PC-3 (cell line): ENCODE measurements at regions not wholly inside any gene's neighbourhood (a gene's known extent, or its start where the extent isn't known, plus 50 kb on each side); places are given as distances from the start of the nearest gene placed in this dataset.

ENCODE experiments used
- ATAC-seq: fragments of 200-7000 bp; cut with Tn5 transposase; 2 replicates; pipeline ENCODE4 v1.9.1; 2020; ENCODE audit warnings: mild to moderate bottlenecking, moderate library complexity
- BruUV-seq: library from RNA; stranded (reverse); fragments of 400-500 nt; replicated peaks from 2 replicates; lab custom pipeline; 2021; lab: Mats Ljungman, UMichigan
- CTCF ChIA-PET: fragments of 300-600 bp; sonication (Branson Sonifier 250); formaldehyde crosslinking; loops from one replicate; lab custom pipeline; 2022; ENCODE audit warnings: antibody characterized with exemption; lab: Charles Lee
- POLR2A ChIA-PET: fragments of 300-600 bp; sonication (Branson Sonifier 250); formaldehyde crosslinking; loops from one replicate; lab custom pipeline; 2022; ENCODE audit warnings: antibody characterized with exemption; ENCODE audit not compliant: unreplicated experiment; lab: Charles Lee
- DNase-seq: peaks from one replicate; pipeline ENCODE4 v3.0.0-alpha.2; 2015
- H2AFZ ChIP-seq: fragments of 300-600 bp; sonication (generic); 2 replicates; pipeline ENCODE4 v1.6.0; 2016; ENCODE audit warnings: antibody characterized with exemption, low read length
- H3F3A ChIP-seq: fragments of 300-600 bp; sonication (generic); one replicate; pipeline ENCODE4 v1.6.0; 2017; ENCODE audit warnings: antibody characterized with exemption, low read length, control low read depth, mild to moderate bottlenecking; ENCODE audit not compliant: unreplicated experiment
- H3K27ac ChIP-seq: fragments of 300-600 bp; sonication (generic); 2 replicates; pipeline ENCODE4 v1.5.1; 2016; ENCODE audit warnings: mild to moderate bottlenecking, low read length
- H3K27me3 ChIP-seq: fragments of 300-600 bp; sonication (generic); 2 replicates; pipeline ENCODE4 v1.6.1; 2016; ENCODE audit warnings: low read length, mixed read lengths
- H3K36me3 ChIP-seq: fragments of 300-600 bp; sonication (generic); 2 replicates; pipeline ENCODE4 v1.6.1; 2016; ENCODE audit warnings: low read depth, mixed run types, low read length, mixed read lengths
- H3K4me1 ChIP-seq: fragments of 300-600 bp; sonication (generic); 2 replicates; pipeline ENCODE4 v1.5.1; 2016; ENCODE audit warnings: low read length; ENCODE audit not compliant: insufficient read depth
- H3K4me2 ChIP-seq: fragments of 300-600 bp; sonication (generic); 2 replicates; pipeline ENCODE4 v1.6.0; 2016; ENCODE audit warnings: low read length
- H3K4me3 ChIP-seq: fragments of 300-600 bp; sonication (generic); 2 replicates; pipeline ENCODE4 v1.5.1; 2016; ENCODE audit warnings: mild to moderate bottlenecking, low read length, mixed read lengths
- H3K79me2 ChIP-seq: fragments of 300-600 bp; sonication (generic); 2 replicates; pipeline ENCODE4 v1.6.1; 2017; ENCODE audit warnings: low read length, mixed read lengths
- H3K9ac ChIP-seq: fragments of 300-600 bp; sonication (generic); 2 replicates; pipeline ENCODE4 v1.6.0; 2016; ENCODE audit warnings: mild to moderate bottlenecking, low read length
- H3K9me2 ChIP-seq: fragments of 300-600 bp; sonication (generic); replicated peaks from 2 replicates; pipeline ENCODE4 v1.6.1; 2016; ENCODE audit warnings: mixed run types, low read length, mixed read lengths
- H3K9me3 ChIP-seq: fragments of 300-600 bp; sonication (generic); 2 replicates; pipeline ENCODE4 v1.6.1; 2016; ENCODE audit warnings: low read length, mixed read lengths
- H4K20me1 ChIP-seq: fragments of 300-600 bp; sonication (generic); 2 replicates; pipeline ENCODE4 v1.6.1; 2016; ENCODE audit warnings: low read length, mixed read lengths
- EZH2 ChIP-seq: fragments of 300-600 bp; sonication (generic); IDR thresholded peaks from one replicate; pipeline ENCODE4 v1.6.1; 2017; ENCODE audit warnings: antibody characterized with exemption, mild to moderate bottlenecking, low read length; ENCODE audit not compliant: unreplicated experiment
- EZH2phosphoT487 ChIP-seq: fragments of 300-600 bp; sonication (generic); IDR thresholded peaks from 2 replicates; pipeline ENCODE4 v1.6.1; 2018; ENCODE audit warnings: mild to moderate bottlenecking, antibody characterized with exemption, low read length, borderline replicate concordance
- intact Hi-C: fragments of 100-400 bp; cut with micrococcal nuclease; formaldehyde crosslinking; loops from 2 replicates; pipeline ENCODE4 v1.9.0; 2023
- TF ChIP-seq, protein P1 (sequence below): fragments of 300-600 bp; sonication (generic); conservative IDR thresholded peaks from 2 replicates; pipeline ENCODE4 v1.5.1; 2017; ENCODE audit warnings: antibody characterized with exemption, low read depth, mild to moderate bottlenecking, low read length

DNA sequence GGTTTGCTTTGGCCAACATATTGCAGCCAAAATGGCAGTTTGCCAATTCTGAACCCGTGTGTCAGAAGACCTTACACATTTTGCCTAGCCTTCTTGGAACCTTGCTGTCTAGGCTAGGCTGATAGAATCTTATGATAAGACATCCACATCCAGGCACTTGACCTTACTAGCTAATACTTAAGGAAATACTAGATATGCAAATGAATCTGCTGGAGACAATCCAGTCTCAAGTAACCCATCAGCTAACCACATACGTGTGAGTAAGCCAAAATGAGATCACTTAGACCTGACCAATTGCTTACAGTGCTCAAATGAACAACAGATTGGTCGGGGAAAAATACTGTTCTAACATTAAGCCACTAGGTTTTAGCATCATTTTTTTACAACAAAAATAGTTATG, 1504.6 kb upstream of the CDH9 start:
- ChIA-PET CTCF (no interaction called here), POLR2A (interaction anchor here (0.6 kb wide), 1 partner anchor 10 kb away, joined by 3 read pairs; no protein-coding TSS in a partner anchor)
- Histone ChIP-seq H3K27me3 (no peaks in the 10 kb centered on the region), H3K36me3 (no peaks in the 10 kb centered on the region), H2AFZ (no peak overlapping the region), H3K27ac (no peak overlapping the region), H4K20me1 (no peaks in the 10 kb centered on the region), H3F3A (peaks cover 3% of the 10 kb centered on the region), H3K4me1 (peaks cover 12% of the 10 kb centered on the region), H3K9me3 (no peaks in the 10 kb centered on the region), H3K9ac (no peak overlapping the region), H3K4me3 (no peak overlapping the region), H3K4me2 (no peak overlapping the region; the same call in 1 of the 2 replicates), H3K9me2 (no peaks in the 10 kb centered on the region), H3K79me2 (no peaks in the 10 kb centered on the region)
- intact Hi-C loops = no loop called here
- peak; percentile 81 for ATAC-seq
- TF ChIP-seq, protein P1, sequence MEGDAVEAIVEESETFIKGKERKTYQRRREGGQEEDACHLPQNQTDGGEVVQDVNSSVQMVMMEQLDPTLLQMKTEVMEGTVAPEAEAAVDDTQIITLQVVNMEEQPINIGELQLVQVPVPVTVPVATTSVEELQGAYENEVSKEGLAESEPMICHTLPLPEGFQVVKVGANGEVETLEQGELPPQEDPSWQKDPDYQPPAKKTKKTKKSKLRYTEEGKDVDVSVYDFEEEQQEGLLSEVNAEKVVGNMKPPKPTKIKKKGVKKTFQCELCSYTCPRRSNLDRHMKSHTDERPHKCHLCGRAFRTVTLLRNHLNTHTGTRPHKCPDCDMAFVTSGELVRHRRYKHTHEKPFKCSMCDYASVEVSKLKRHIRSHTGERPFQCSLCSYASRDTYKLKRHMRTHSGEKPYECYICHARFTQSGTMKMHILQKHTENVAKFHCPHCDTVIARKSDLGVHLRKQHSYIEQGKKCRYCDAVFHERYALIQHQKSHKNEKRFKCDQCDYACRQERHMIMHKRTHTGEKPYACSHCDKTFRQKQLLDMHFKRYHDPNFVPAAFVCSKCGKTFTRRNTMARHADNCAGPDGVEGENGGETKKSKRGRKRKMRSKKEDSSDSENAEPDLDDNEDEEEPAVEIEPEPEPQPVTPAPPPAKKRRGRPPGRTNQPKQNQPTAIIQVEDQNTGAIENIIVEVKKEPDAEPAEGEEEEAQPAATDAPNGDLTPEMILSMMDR = no peak
- TF ChIP-seq EZH2phosphoT487 = no peak
- TF ChIP-seq EZH2 = no peak
- BruUV-seq = no TSS peak
- peak; percentile 75 for DNase-seq

DNA sequence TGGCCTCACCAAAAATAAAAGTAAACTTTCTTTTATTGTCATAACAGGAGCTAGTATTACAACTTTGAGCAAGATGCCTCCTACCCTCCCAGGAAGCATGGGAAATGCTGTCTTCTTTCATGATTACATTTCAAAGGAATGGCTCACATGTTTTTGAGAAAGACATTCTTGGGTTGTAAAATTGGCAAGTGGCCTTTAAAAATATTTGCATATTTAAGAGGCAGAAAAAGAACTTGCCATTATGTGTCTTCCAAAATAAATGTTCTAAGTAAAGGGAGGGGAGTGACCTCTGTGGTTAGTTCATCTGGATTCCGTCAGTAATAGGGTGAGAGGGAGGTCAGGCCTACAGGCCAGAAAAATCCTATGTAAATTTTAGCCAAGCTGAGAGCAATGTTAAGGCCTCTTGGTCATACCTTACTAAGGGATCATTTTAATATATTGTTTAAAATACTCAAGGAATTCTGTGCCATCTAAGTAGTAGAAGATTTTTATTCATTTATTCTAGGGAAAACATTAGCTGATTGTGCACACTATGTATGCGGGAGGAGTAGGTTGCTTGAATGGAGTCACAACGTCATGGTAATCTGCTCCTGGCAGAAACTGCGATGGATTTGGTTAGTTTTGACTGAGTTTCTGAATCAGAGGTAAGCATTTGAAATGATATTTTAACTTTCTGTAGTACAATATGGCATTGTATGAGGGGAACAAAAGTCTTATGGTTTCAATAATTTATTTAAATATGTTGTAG, 1485.7 kb upstream of the CDH9 start:
- Histone ChIP-seq H3K4me3 (no peak overlapping the region), H3K9me2 (no peaks in the 10 kb centered on the region), H3K79me2 (no peaks in the 10 kb centered on the region), H3K27ac (peak overlapping the region; percentile 6; the same call in 1 of the 2 replicates), H2AFZ (no peak overlapping the region), H3K9ac (no peak overlapping the region), H3K27me3 (no peaks in the 10 kb centered on the region), H3K36me3 (no peaks in the 10 kb centered on the region), H3F3A (no peaks in the 10 kb centered on the region), H4K20me1 (no peaks in the 10 kb centered on the region), H3K4me2 (no peak overlapping the region), H3K4me1 (peaks cover 13% of the 10 kb centered on the region; the same call in 1 of the 2 replicates), H3K9me3 (no peaks in the 10 kb centered on the region)
- no TSS peak for BruUV-seq
- CTCF ChIA-PET = no interaction called here
- TF ChIP-seq, protein P1 = no peak
- TF ChIP-seq EZH2phosphoT487 (no peak), EZH2 (no peak)
- POLR2A ChIA-PET = no interaction called here
- ATAC-seq = peak; percentile 94
- intact Hi-C loops = no loop called here
- DNase-seq = peak; percentile 70

DNA sequence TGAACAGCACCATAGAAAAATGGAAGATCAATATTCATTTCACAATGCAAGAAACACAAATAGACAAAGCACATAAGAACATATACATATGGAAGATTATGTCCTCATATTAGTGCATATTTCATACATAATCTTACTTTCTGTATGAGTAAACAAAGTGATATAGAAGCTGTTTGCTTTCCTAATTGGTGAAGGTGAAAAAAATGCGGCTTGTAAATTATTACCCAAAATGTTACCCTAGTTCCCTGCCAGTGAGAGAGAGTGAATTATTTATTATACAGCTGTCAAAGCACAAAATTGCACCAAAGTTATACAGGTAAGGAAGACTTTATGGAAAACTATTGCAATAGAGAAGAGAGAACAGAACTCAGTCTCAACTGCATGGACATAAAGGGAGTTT, 1485.0 kb upstream of the CDH9 start:
- POLR2A ChIA-PET = no interaction called here
- no peaks in the 10 kb centered on the region for H4K20me1 ChIP-seq
- no peak overlapping the region for H3K4me3 ChIP-seq
- CTCF ChIA-PET = no interaction called here
- no peaks in the 10 kb centered on the region for H3K79me2 ChIP-seq
- H3K27ac ChIP-seq = peak overlapping the region; percentile 6; the same call in 1 of the 2 replicates
- H3K9ac ChIP-seq = no peak overlapping the region
- peaks cover 13% of the 10 kb centered on the region; the same call in 1 of the 2 replicates for H3K4me1 ChIP-seq
- H3K9me3 ChIP-seq = no peaks in the 10 kb centered on the region
- no peak for TF ChIP-seq EZH2
- no peak for TF ChIP-seq EZH2phosphoT487
- TF ChIP-seq, protein P1 = no peak
- no peaks in the 10 kb centered on the region for H3K36me3 ChIP-seq
- H3F3A ChIP-seq = no peaks in the 10 kb centered on the region
- H3K27me3 ChIP-seq = no peaks in the 10 kb centered on the region
- no TSS peak for BruUV-seq
- no peak for ATAC-seq
- intact Hi-C loops = no loop called here
- no peaks in the 10 kb centered on the region for H3K9me2 ChIP-seq
- no peak for DNase-seq
- no peak overlapping the region for H2AFZ ChIP-seq
- no peak overlapping the region for H3K4me2 ChIP-seq
